Keratinocyte (primary cell): ENCODE measurements at regions not wholly inside any gene's neighbourhood (a gene's known extent, or its start where the extent isn't known, plus 50 kb on each side); places are given as distances from the start of the nearest gene placed in this dataset.

Source experiments
- DNase-seq: peaks from one replicate; pipeline ENCODE4 v3.0.0-alpha.2; 2011; ENCODE audit warnings: low read depth, missing footprints, low spot score
- FAIRE-seq: peaks from 2 replicates; lab custom pipeline; 2011; peaks lifted over from hg19 to GRCh38; lab: Jason Lieb, UNC
- H2AFZ ChIP-seq: 2 replicates; pipeline ENCODE4 v1.6.0; 2012; ENCODE audit warnings: low read length, control low read depth, inconsistent platforms; ENCODE audit not compliant: control insufficient read depth
- H3K27ac ChIP-seq: 2 replicates; pipeline ENCODE4 v1.5.1; 2011; ENCODE audit warnings: low read length; ENCODE audit not compliant: control insufficient read depth, insufficient read depth
- H3K27me3 ChIP-seq: 3 replicates; pipeline ENCODE4 v1.6.0; 2011; ENCODE audit warnings: low read length; ENCODE audit not compliant: control insufficient read depth, insufficient read depth; ENCODE audit errors: extremely low read depth
- H3K36me3 ChIP-seq, 2 experiments: 2 replicates in 1 of 2; 3 replicates in 1 of 2; pipeline ENCODE4 v1.5.1; 2011; ENCODE audit warnings: low read length in 2 of 2, mild to moderate bottlenecking in 1 of 2; ENCODE audit not compliant: control insufficient read depth in 2 of 2, insufficient read depth in 2 of 2; ENCODE audit errors: extremely low read depth in 1 of 2
- H3K4me1 ChIP-seq: 3 replicates; pipeline ENCODE4 v1.5.1; 2011; ENCODE audit warnings: low read length; ENCODE audit not compliant: control insufficient read depth, insufficient read depth; ENCODE audit errors: extremely low read depth
- H3K4me2 ChIP-seq: 3 replicates; pipeline ENCODE4 v1.6.0; 2011; ENCODE audit warnings: low read depth, low read length; ENCODE audit not compliant: control insufficient read depth, insufficient read depth; ENCODE audit errors: extremely low read depth
- H3K4me3 ChIP-seq, 3 experiments: fragments of 200-600 bp in 1 of 3; sonication (generic) in 1 of 3; 2 replicates in 2 of 3; 3 replicates in 1 of 3; pipeline ENCODE4 v1.5.1; 2011 to 2016; ENCODE audit warnings: low read length in 3 of 3, mild to moderate bottlenecking in 3 of 3, control low read depth in 2 of 3, inconsistent platforms in 1 of 3, low read depth in 1 of 3, mixed read lengths in 1 of 3, mixed run types in 1 of 3, moderate library complexity in 1 of 3; ENCODE audit not compliant: control insufficient read depth in 2 of 3, insufficient read depth in 2 of 3; ENCODE audit errors: extremely low read depth in 1 of 3
- H3K79me2 ChIP-seq: 2 replicates; pipeline ENCODE4 v1.6.0; 2012; ENCODE audit warnings: low read length; ENCODE audit not compliant: control insufficient read depth, insufficient read depth
- H3K9ac ChIP-seq: 3 replicates; pipeline ENCODE4 v1.6.0; 2011; ENCODE audit warnings: low read length; ENCODE audit not compliant: control insufficient read depth, insufficient read depth; ENCODE audit errors: extremely low read depth
- H3K9me1 ChIP-seq: 3 replicates; pipeline ENCODE4 v1.6.0; 2011; ENCODE audit warnings: low read length; ENCODE audit not compliant: control insufficient read depth, insufficient read depth; ENCODE audit errors: extremely low read depth
- H3K9me3 ChIP-seq: 2 replicates; pipeline ENCODE4 v1.5.1; 2012; ENCODE audit warnings: low read depth, low read length; ENCODE audit not compliant: control insufficient read depth
- H4K20me1 ChIP-seq: 3 replicates; pipeline ENCODE4 v1.6.0; 2011; ENCODE audit warnings: low read length; ENCODE audit not compliant: control insufficient read depth, insufficient read depth; ENCODE audit errors: extremely low read depth
- EZH2 ChIP-seq: IDR thresholded peaks from one replicate; pipeline ENCODE4 v1.6.1; 2012; ENCODE audit warnings: inconsistent platforms, mild to moderate bottlenecking, low read length, moderate library complexity
- dilution Hi-C: fragments of 300-500 bp; cut with MboI; formaldehyde crosslinking; loops from one replicate; pipeline ENCODE4 v1.7.0; 2020; ENCODE audit warnings: low sequenced_read_pairs; ENCODE audit not compliant: extremely low pct_ligation_motif_present
- TF ChIP-seq, protein P1 (sequence below), 3 experiments: IDR thresholded peaks in 1 of 3; conservative IDR thresholded peaks in 1 of 3; optimal IDR thresholded peaks in 1 of 3; 2 replicates in 2 of 3; 3 replicates in 1 of 3; pipeline versions ENCODE3 to v1.5.1; 2011; ENCODE audit warnings: low read length in 3 of 3, mild to moderate bottlenecking in 3 of 3, moderate library complexity in 2 of 3, control low read depth in 1 of 3, inconsistent platforms in 1 of 3; ENCODE audit not compliant: insufficient read depth in 2 of 3; ENCODE audit errors: extremely low read depth in 1 of 3

GRCh38 chr1:230578616-230579015, 63.7 kb upstream of the COG2 start:
- no peak overlapping the region for H3K4me3 ChIP-seq
- H3K4me2 ChIP-seq, result no peak overlapping the region
- TF ChIP-seq EZH2, result no peak
- TF ChIP-seq, protein P1, sequence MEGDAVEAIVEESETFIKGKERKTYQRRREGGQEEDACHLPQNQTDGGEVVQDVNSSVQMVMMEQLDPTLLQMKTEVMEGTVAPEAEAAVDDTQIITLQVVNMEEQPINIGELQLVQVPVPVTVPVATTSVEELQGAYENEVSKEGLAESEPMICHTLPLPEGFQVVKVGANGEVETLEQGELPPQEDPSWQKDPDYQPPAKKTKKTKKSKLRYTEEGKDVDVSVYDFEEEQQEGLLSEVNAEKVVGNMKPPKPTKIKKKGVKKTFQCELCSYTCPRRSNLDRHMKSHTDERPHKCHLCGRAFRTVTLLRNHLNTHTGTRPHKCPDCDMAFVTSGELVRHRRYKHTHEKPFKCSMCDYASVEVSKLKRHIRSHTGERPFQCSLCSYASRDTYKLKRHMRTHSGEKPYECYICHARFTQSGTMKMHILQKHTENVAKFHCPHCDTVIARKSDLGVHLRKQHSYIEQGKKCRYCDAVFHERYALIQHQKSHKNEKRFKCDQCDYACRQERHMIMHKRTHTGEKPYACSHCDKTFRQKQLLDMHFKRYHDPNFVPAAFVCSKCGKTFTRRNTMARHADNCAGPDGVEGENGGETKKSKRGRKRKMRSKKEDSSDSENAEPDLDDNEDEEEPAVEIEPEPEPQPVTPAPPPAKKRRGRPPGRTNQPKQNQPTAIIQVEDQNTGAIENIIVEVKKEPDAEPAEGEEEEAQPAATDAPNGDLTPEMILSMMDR (optimal IDR thresholded peaks at IDR 0.05 in 1 of 3, IDR thresholded peaks at IDR 0.05 in 1 of 3, conservative IDR thresholded peaks at IDR 0.05 in 1 of 3; ENCODE audit: extremely low read depth in 1 of 3, insufficient read depth in 2 of 3, low read length in 3 of 3), result no peak
- dilution Hi-C loops, result no loop called here
- H3K79me2 ChIP-seq, result no peaks in the 10 kb centered on the region
- H3K9ac ChIP-seq, result no peak overlapping the region
- no peak overlapping the region for H2AFZ ChIP-seq
- H4K20me1 ChIP-seq, result no peaks in the 10 kb centered on the region
- no peaks in the 10 kb centered on the region for H3K9me3 ChIP-seq
- H3K27me3 ChIP-seq, result peaks cover 18% of the 10 kb centered on the region
- no peaks in the 10 kb centered on the region for H3K4me1 ChIP-seq
- DNase-seq, result no peak
- H3K27ac ChIP-seq, result no peak overlapping the region
- FAIRE-seq, result no peak
- H3K36me3 ChIP-seq, result no peaks in the 10 kb centered on the region
- no peaks in the 10 kb centered on the region for H3K9me1 ChIP-seq

DNA sequence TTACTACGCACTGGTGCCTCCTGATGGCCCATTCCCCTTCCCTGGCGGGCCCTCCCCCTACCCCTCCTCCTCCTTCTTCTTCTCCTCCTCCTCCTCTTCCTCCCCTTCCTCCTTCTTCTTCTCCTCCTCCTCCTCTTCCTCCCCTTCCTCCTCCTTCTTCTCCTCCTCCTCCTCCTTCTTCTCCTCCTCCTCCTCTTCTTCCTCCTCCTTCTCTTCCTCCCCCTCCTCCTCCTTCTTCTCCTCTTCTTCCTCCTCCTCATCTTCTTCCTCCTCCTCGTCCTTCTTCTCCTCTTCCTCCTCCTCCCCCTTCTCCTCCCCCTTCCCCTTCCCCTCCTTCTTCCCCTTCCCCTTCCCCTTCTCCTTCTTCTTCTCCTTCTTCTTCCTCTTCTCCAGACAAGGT, 64.7 kb upstream of the COG2 start:
- TF ChIP-seq EZH2, result no peak
- TF ChIP-seq, protein P1 (optimal IDR thresholded peaks at IDR 0.05 in 1 of 3, IDR thresholded peaks at IDR 0.05 in 1 of 3, conservative IDR thresholded peaks at IDR 0.05 in 1 of 3; ENCODE audit: extremely low read depth in 1 of 3, insufficient read depth in 2 of 3, low read length in 3 of 3), result no peak
- DNase-seq, result no peak
- peaks cover 14% of the 10 kb centered on the region for H3K27me3 ChIP-seq
- no peaks in the 10 kb centered on the region for H4K20me1 ChIP-seq
- dilution Hi-C loops, result no loop called here
- no peak for FAIRE-seq
- H3K4me2 ChIP-seq, result no peak overlapping the region
- no peaks in the 10 kb centered on the region for H3K36me3 ChIP-seq
- H2AFZ ChIP-seq, result no peak overlapping the region
- no peaks in the 10 kb centered on the region for H3K9me3 ChIP-seq
- no peak overlapping the region for H3K9ac ChIP-seq
- H3K4me3 ChIP-seq, result no peak overlapping the region
- H3K27ac ChIP-seq, result no peak overlapping the region
- H3K9me1 ChIP-seq, result no peaks in the 10 kb centered on the region
- H3K79me2 ChIP-seq, result no peaks in the 10 kb centered on the region
- H3K4me1 ChIP-seq, result no peaks in the 10 kb centered on the region
